ENCODE measurements at regions not wholly inside any gene's neighbourhood (a gene's known extent, or its start where the extent isn't known, plus 50 kb on each side); places are given as distances from the start of the nearest gene placed in this dataset.

DNA sequence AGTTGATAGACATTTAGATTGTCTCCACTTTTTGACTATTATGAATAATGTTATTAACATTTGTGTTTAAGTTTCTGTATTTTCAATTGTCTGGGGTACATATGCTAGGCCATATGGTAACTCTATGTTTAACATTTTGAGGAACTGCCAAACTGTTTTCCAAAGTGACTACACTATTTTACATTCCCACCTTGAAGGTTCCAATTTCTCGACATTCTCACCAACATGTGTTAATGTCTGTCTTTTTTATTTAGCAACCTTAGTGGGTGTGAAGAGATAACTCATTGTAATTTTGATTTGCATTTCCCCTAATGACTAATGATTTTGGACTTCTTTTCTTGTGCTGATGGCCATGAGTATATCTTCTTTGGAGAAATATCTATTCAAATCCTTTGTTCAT is 832.4 kb downstream of the DNAJB9 start:
- no peak for DNase-seq
- no TSS peak for BruUV-seq (replicated peaks)
- Mint-ChIP-seq H3K9me3 (ENCODE audit: low read depth, unreplicated experiment) (peaks cover 3% of the 10 kb centered on the region), H3K27me3 (ENCODE audit: unreplicated experiment) (no peaks in the 10 kb centered on the region), H3K4me1 (ENCODE audit: low read depth, unreplicated experiment) (no peaks in the 10 kb centered on the region), H3K27ac (ENCODE audit: unreplicated experiment) (no peak overlapping the region), H3K36me3 (ENCODE audit: insufficient read depth, unreplicated experiment) (no peaks in the 10 kb centered on the region), H3K4me3 (ENCODE audit: low read depth, unreplicated experiment) (no peak overlapping the region)
- TF ChIP-seq, protein P1, sequence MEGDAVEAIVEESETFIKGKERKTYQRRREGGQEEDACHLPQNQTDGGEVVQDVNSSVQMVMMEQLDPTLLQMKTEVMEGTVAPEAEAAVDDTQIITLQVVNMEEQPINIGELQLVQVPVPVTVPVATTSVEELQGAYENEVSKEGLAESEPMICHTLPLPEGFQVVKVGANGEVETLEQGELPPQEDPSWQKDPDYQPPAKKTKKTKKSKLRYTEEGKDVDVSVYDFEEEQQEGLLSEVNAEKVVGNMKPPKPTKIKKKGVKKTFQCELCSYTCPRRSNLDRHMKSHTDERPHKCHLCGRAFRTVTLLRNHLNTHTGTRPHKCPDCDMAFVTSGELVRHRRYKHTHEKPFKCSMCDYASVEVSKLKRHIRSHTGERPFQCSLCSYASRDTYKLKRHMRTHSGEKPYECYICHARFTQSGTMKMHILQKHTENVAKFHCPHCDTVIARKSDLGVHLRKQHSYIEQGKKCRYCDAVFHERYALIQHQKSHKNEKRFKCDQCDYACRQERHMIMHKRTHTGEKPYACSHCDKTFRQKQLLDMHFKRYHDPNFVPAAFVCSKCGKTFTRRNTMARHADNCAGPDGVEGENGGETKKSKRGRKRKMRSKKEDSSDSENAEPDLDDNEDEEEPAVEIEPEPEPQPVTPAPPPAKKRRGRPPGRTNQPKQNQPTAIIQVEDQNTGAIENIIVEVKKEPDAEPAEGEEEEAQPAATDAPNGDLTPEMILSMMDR (IDR thresholded peaks at IDR 0.05; ENCODE audit: unreplicated experiment), result no peak
- intact Hi-C loops (cut with micrococcal nuclease; ENCODE audit: unreplicated experiment), result no loop called here
- CTCF ChIA-PET, result no interaction called here

DNA sequence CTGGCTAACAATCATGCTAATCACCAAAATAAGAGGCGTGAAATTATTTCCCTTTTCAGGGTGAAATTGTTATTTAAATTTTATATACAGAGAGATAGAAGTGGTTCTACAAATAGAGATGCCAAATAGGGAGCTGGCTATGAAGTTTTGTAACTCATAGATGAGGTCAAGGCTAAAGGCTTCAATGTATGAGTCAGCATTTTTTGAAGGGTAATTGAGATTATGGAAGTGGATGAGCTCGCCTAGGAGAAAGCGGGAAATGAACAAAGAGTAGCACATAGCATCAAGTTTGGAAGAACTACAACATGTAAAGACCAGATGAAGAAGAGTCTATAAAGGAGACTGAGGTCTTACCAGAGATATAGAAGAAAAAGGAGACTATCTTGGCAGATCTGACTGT is 838.1 kb downstream of the DNAJB9 start:
- Mint-ChIP-seq H3K27ac (ENCODE audit: unreplicated experiment) (no peak overlapping the region), H3K27me3 (ENCODE audit: unreplicated experiment) (no peaks in the 10 kb centered on the region), H3K4me3 (ENCODE audit: low read depth, unreplicated experiment) (no peak overlapping the region), H3K36me3 (ENCODE audit: insufficient read depth, unreplicated experiment) (no peaks in the 10 kb centered on the region), H3K9me3 (ENCODE audit: low read depth, unreplicated experiment) (peaks cover 17% of the 10 kb centered on the region), H3K4me1 (ENCODE audit: low read depth, unreplicated experiment) (no peaks in the 10 kb centered on the region)
- CTCF ChIA-PET, result no interaction called here
- no peak for DNase-seq
- TF ChIP-seq, protein P1 (IDR thresholded peaks at IDR 0.05; ENCODE audit: unreplicated experiment), result no peak
- intact Hi-C loops (cut with micrococcal nuclease; ENCODE audit: unreplicated experiment), result no loop called here
- BruUV-seq (replicated peaks), result no TSS peak

DNA sequence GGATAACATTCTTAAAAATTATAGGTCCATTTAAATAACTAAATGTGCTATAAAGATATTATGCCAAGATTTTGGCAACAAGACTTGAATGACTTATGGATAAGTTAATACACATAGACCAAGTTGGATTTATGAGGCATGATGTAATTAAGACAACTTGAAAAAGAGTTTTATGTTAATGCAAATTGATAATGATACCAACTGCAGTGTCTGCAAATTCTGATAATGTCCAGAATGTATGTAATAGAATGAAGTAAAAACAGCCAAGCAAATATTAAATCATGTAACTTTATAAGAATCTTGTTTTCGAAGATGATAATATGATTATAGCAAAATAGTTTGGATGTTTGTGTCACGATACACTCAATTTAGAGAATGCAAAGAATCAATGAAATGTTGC is 868.3 kb downstream of the DNAJB9 start:
- TF ChIP-seq, protein P1 (IDR thresholded peaks at IDR 0.05; ENCODE audit: unreplicated experiment), result no peak
- Mint-ChIP-seq H3K4me1 (ENCODE audit: low read depth, unreplicated experiment) (no peaks in the 10 kb centered on the region), H3K9me3 (ENCODE audit: low read depth, unreplicated experiment) (peaks cover 19% of the 10 kb centered on the region), H3K27me3 (ENCODE audit: unreplicated experiment) (no peaks in the 10 kb centered on the region), H3K4me3 (ENCODE audit: low read depth, unreplicated experiment) (no peak overlapping the region), H3K27ac (ENCODE audit: unreplicated experiment) (no peak overlapping the region), H3K36me3 (ENCODE audit: insufficient read depth, unreplicated experiment) (no peaks in the 10 kb centered on the region)
- CTCF ChIA-PET, result no interaction called here
- no TSS peak for BruUV-seq (replicated peaks)
- no peak for DNase-seq
- intact Hi-C loops (cut with micrococcal nuclease; ENCODE audit: unreplicated experiment), result no loop called here

DNA sequence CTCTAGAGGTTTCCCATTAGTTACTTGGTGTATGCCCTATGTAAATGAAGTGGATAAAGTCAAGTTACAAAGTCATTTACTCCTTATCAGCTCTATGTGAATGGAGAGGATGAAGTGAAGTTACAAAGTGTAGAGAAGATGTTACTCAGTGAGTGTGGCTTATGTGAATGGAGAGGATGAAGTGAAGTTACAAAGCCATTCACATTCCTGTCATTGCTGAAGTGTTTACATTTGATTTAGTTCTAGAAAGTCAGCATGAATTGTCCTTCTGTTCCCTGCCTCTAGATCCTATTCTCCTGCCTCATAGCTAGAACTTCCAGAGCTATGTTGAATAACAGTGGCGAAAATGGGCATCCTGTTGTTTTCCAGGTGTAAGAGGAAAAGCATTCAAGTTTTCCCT is 880.1 kb downstream of the DNAJB9 start:
- Mint-ChIP-seq H3K4me1 (ENCODE audit: low read depth, unreplicated experiment) (no peaks in the 10 kb centered on the region), H3K9me3 (ENCODE audit: low read depth, unreplicated experiment) (peaks cover 10% of the 10 kb centered on the region), H3K27me3 (ENCODE audit: unreplicated experiment) (no peaks in the 10 kb centered on the region), H3K27ac (ENCODE audit: unreplicated experiment) (no peak overlapping the region), H3K4me3 (ENCODE audit: low read depth, unreplicated experiment) (no peak overlapping the region), H3K36me3 (ENCODE audit: insufficient read depth, unreplicated experiment) (no peaks in the 10 kb centered on the region)
- no TSS peak for BruUV-seq (replicated peaks)
- no peak for DNase-seq
- CTCF ChIA-PET, result no interaction called here
- intact Hi-C loops (cut with micrococcal nuclease; ENCODE audit: unreplicated experiment), result no loop called here
- TF ChIP-seq, protein P1 (IDR thresholded peaks at IDR 0.05; ENCODE audit: unreplicated experiment), result no peak

DNA sequence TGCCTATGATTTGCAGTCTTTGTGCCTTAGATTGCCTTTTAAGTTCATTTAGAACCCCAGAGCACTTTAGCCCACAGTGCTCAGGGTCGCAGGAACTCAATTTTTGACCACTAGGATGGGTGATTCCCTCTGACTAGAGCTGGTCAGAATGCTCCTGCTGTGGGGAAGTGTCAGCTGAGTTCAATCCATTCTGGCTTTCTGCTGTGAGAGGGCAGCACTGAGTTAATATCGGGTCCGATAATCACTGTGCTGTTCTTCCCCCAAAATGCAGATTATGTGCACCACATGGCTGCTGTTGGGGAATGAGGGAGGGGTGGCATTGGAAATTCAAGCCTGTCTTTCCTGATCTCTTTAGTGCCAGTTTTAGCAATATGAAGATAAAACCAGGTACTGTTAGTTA is 886.4 kb downstream of the DNAJB9 start:
- no peak overlapping the region for H3K4me3 Mint-ChIP-seq (ENCODE audit: low read depth, unreplicated experiment)
- no peak for DNase-seq
- H3K4me1 Mint-ChIP-seq (ENCODE audit: low read depth, unreplicated experiment), result no peaks in the 10 kb centered on the region
- BruUV-seq (replicated peaks), result no TSS peak
- intact Hi-C loops (cut with micrococcal nuclease; ENCODE audit: unreplicated experiment), result no loop called here
- no peaks in the 10 kb centered on the region for H3K27me3 Mint-ChIP-seq (ENCODE audit: unreplicated experiment)
- no peaks in the 10 kb centered on the region for H3K36me3 Mint-ChIP-seq (ENCODE audit: insufficient read depth, unreplicated experiment)
- CTCF ChIA-PET, result interaction anchor here (0.6 kb wide), 1 partner anchor 320 kb away, joined by 4 read pairs; no protein-coding TSS in a partner anchor
- TF ChIP-seq, protein P1 (IDR thresholded peaks at IDR 0.05; ENCODE audit: unreplicated experiment), result no peak
- peaks cover 12% of the 10 kb centered on the region for H3K9me3 Mint-ChIP-seq (ENCODE audit: low read depth, unreplicated experiment)
- no peak overlapping the region for H3K27ac Mint-ChIP-seq (ENCODE audit: unreplicated experiment)
